DND-41 (cell line): ENCODE measurements at regions not wholly inside any gene's neighbourhood (a gene's known extent, or its start where the extent isn't known, plus 50 kb on each side); places are given as distances from the start of the nearest gene placed in this dataset.

Experiments
- EZH2 ChIP-seq: IDR thresholded peaks from 3 replicates; pipeline ENCODE4 v1.6.1; 2012; ENCODE audit warnings: borderline replicate concordance, low read depth, mild to moderate bottlenecking, moderate library complexity, low read length, inconsistent platforms; ENCODE audit not compliant: severe bottlenecking
- TF ChIP-seq, protein P1 (sequence below): IDR thresholded peaks from 2 replicates; pipeline ENCODE4 v1.5.1; 2012; ENCODE audit warnings: borderline replicate concordance, low read length, moderate library complexity, mild to moderate bottlenecking; ENCODE audit not compliant: poor library complexity, severe bottlenecking; ENCODE audit errors: extremely low read depth

DNA sequence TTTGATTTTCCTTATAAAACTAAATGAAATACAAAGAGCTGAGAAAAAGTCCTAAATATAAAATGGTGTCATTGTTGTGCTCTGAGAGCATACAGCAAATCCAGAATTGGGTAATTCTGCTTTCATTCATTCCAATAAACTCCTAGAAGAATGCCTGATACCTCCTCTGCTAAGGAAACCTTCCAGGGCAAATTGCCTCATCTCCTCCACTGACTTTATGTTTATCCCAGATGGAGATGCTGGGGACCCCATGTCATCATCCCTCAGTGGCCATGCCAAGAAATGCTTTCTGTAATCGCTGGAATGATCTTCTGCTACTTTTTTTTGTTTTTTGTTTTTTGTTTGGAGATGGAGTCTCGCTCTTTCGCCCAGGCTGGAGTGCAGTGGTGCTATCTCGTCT, 119.3 kb upstream of the PRKCQ start:
- TF ChIP-seq, protein P1, sequence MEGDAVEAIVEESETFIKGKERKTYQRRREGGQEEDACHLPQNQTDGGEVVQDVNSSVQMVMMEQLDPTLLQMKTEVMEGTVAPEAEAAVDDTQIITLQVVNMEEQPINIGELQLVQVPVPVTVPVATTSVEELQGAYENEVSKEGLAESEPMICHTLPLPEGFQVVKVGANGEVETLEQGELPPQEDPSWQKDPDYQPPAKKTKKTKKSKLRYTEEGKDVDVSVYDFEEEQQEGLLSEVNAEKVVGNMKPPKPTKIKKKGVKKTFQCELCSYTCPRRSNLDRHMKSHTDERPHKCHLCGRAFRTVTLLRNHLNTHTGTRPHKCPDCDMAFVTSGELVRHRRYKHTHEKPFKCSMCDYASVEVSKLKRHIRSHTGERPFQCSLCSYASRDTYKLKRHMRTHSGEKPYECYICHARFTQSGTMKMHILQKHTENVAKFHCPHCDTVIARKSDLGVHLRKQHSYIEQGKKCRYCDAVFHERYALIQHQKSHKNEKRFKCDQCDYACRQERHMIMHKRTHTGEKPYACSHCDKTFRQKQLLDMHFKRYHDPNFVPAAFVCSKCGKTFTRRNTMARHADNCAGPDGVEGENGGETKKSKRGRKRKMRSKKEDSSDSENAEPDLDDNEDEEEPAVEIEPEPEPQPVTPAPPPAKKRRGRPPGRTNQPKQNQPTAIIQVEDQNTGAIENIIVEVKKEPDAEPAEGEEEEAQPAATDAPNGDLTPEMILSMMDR, result no peak
- no peak for TF ChIP-seq EZH2
